SU-DHL-6 (cell line): ENCODE measurements at regions not wholly inside any gene's neighbourhood (a gene's known extent, or its start where the extent isn't known, plus 50 kb on each side); places are given as distances from the start of the nearest gene placed in this dataset.

Experiments used
- EZH2phosphoT487 ChIP-seq: fragments of 200-600 bp; sonication (generic), shearing (Covaris generic); conservative IDR thresholded peaks from 2 replicates; pipeline ENCODE4 v1.6.1; 2018; ENCODE audit warnings: mild to moderate bottlenecking, antibody characterized with exemption, low read length, moderate library complexity, mixed read lengths
- TF ChIP-seq, protein P1 (sequence below): fragments of 200-600 bp; sonication (generic); IDR thresholded peaks from one replicate; pipeline ENCODE4 v1.5.1; 2017; ENCODE audit warnings: antibody characterized with exemption, mild to moderate bottlenecking, low read length, moderate library complexity; ENCODE audit not compliant: insufficient read depth, poor library complexity, severe bottlenecking

- TF ChIP-seq, protein P1, sequence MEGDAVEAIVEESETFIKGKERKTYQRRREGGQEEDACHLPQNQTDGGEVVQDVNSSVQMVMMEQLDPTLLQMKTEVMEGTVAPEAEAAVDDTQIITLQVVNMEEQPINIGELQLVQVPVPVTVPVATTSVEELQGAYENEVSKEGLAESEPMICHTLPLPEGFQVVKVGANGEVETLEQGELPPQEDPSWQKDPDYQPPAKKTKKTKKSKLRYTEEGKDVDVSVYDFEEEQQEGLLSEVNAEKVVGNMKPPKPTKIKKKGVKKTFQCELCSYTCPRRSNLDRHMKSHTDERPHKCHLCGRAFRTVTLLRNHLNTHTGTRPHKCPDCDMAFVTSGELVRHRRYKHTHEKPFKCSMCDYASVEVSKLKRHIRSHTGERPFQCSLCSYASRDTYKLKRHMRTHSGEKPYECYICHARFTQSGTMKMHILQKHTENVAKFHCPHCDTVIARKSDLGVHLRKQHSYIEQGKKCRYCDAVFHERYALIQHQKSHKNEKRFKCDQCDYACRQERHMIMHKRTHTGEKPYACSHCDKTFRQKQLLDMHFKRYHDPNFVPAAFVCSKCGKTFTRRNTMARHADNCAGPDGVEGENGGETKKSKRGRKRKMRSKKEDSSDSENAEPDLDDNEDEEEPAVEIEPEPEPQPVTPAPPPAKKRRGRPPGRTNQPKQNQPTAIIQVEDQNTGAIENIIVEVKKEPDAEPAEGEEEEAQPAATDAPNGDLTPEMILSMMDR = no peak
- TF ChIP-seq EZH2phosphoT487 = no peak
Observed at GRCh38 chr5:125179612-125180011, 433.2 kb upstream of the ZNF608 start.
